H9 (cell line): ENCODE measurements at regions not wholly inside any gene's neighbourhood (a gene's known extent, or its start where the extent isn't known, plus 50 kb on each side); places are given as distances from the start of the nearest gene placed in this dataset.

Experiments
- DNase-seq: peaks from one replicate; pipeline ENCODE4 v3.0.0-alpha.2; 2017
- H2AFZ ChIP-seq: one replicate; pipeline ENCODE4 v1.6.1; 2013; ENCODE audit warnings: mild to moderate bottlenecking, low read length, control low read depth, moderate library complexity
- H2AK5ac ChIP-seq: 2 replicates; pipeline ENCODE4 v1.6.1; 2013; ENCODE audit warnings: low read length, control low read depth, mixed read lengths; ENCODE audit not compliant: insufficient read length
- H2BK120ac ChIP-seq: one replicate; pipeline ENCODE4 v1.6.1; 2013; ENCODE audit warnings: low read depth, mild to moderate bottlenecking, low read length, control low read depth, inconsistent platforms; ENCODE audit not compliant: poor library complexity, severe bottlenecking
- H2BK12ac ChIP-seq: 2 replicates; pipeline ENCODE4 v1.6.1; 2013; ENCODE audit warnings: low read length, control low read depth, mixed read lengths, low read depth; ENCODE audit not compliant: insufficient read length
- H2BK15ac ChIP-seq: 2 replicates; pipeline ENCODE4 v1.6.1; 2013; ENCODE audit warnings: low read depth, low read length, control low read depth
- H2BK20ac ChIP-seq: one replicate; pipeline ENCODE4 v1.6.1; 2013; ENCODE audit warnings: low read depth, mild to moderate bottlenecking, low read length, control low read depth, inconsistent platforms; ENCODE audit not compliant: poor library complexity, severe bottlenecking
- H2BK5ac ChIP-seq: 2 replicates; pipeline ENCODE4 v1.6.1; 2013; ENCODE audit warnings: low read length, control low read depth, mixed read lengths; ENCODE audit not compliant: insufficient read length
- H3K14ac ChIP-seq: 2 replicates; pipeline ENCODE4 v1.6.1; 2013; ENCODE audit warnings: low read length, control low read depth; ENCODE audit not compliant: insufficient read depth
- H3K18ac ChIP-seq: 2 replicates; pipeline ENCODE4 v1.6.1; 2013; ENCODE audit warnings: low read depth, mild to moderate bottlenecking, mixed read lengths, low read length, control low read depth; ENCODE audit not compliant: insufficient read length
- H3K23ac ChIP-seq: 2 replicates; pipeline ENCODE4 v1.6.1; 2013; ENCODE audit warnings: low read length, control low read depth, mixed read lengths, low read depth; ENCODE audit not compliant: insufficient read length
- H3K23me2 ChIP-seq: 2 replicates; pipeline ENCODE4 v1.6.1; 2013; ENCODE audit warnings: low read depth, mild to moderate bottlenecking, mixed read lengths, low read length, control low read depth; ENCODE audit not compliant: insufficient read length, poor library complexity, severe bottlenecking
- H3K27ac ChIP-seq: 2 replicates; pipeline ENCODE4 v1.5.1; 2013; ENCODE audit warnings: low read length, control low read depth, mixed read lengths, low read depth; ENCODE audit not compliant: insufficient read length
- H3K27me3 ChIP-seq: 2 replicates; pipeline ENCODE4 v1.6.1; 2013; ENCODE audit warnings: low read length, control low read depth, inconsistent platforms; ENCODE audit not compliant: insufficient read depth
- H3K4ac ChIP-seq: 2 replicates; pipeline ENCODE4 v1.6.1; 2013; ENCODE audit warnings: low read depth, mild to moderate bottlenecking, control low read depth, inconsistent platforms, low read length, moderate library complexity
- H3K4me1 ChIP-seq: 2 replicates; pipeline ENCODE4 v1.6.1; 2013; ENCODE audit warnings: low read length, control low read depth, inconsistent platforms; ENCODE audit not compliant: insufficient read depth
- H3K4me2 ChIP-seq: 2 replicates; pipeline ENCODE4 v1.6.1; 2013; ENCODE audit warnings: low read length, control low read depth, mixed read lengths; ENCODE audit not compliant: insufficient read length, insufficient read depth
- H3K56ac ChIP-seq: 2 replicates; pipeline ENCODE4 v1.6.1; 2013; ENCODE audit warnings: low read depth, mild to moderate bottlenecking, mixed read lengths, low read length, control low read depth; ENCODE audit not compliant: insufficient read length
- H3K79me1 ChIP-seq: 2 replicates; pipeline ENCODE4 v1.6.1; 2013; ENCODE audit warnings: low read depth, mild to moderate bottlenecking, moderate library complexity, low read length, control low read depth, inconsistent platforms; ENCODE audit not compliant: insufficient read depth, poor library complexity, severe bottlenecking
- H3K79me2 ChIP-seq: 2 replicates; pipeline ENCODE4 v1.6.1; 2013; ENCODE audit warnings: low read length, control low read depth, inconsistent platforms; ENCODE audit not compliant: insufficient read depth
- H3K9ac ChIP-seq: 2 replicates; pipeline ENCODE4 v1.6.1; 2013; ENCODE audit warnings: low read length, control low read depth, mixed read lengths; ENCODE audit not compliant: insufficient read length; ENCODE audit errors: extremely low read depth
- H3K9me3 ChIP-seq: one replicate; pipeline ENCODE4 v1.6.1; 2013; ENCODE audit warnings: low read depth, low read length, inconsistent platforms; ENCODE audit not compliant: control insufficient read depth
- H3T11ph ChIP-seq: one replicate; pipeline ENCODE4 v1.6.1; 2013; ENCODE audit warnings: mild to moderate bottlenecking, low read length, control low read depth, inconsistent platforms
- H4K20me1 ChIP-seq: one replicate; pipeline ENCODE4 v1.6.1; 2013; ENCODE audit not compliant: control insufficient read depth, insufficient read length, insufficient read depth
- H4K5ac ChIP-seq: 2 replicates; pipeline ENCODE4 v1.6.1; 2013; ENCODE audit warnings: low read depth, mild to moderate bottlenecking, mixed read lengths, low read length, control low read depth; ENCODE audit not compliant: insufficient read length
- H4K8ac ChIP-seq: replicated peaks from 2 replicates; pipeline ENCODE4 v1.6.1; 2013; ENCODE audit warnings: low read length, control low read depth, mixed read lengths, low read depth; ENCODE audit not compliant: insufficient read length
- H4K91ac ChIP-seq: 2 replicates; pipeline ENCODE4 v1.6.1; 2013; ENCODE audit warnings: low read depth, mild to moderate bottlenecking, moderate library complexity, mixed read lengths, low read length, control low read depth; ENCODE audit not compliant: insufficient read length
- H3K27ac Mint-ChIP-seq, 3 experiments: 2 replicates in 2 of 3; 3 replicates in 1 of 3; pipeline ENCODE4 v1.8.0; 2020 to 2021; ENCODE audit warnings: mixed read lengths in 3 of 3, mild to moderate bottlenecking in 1 of 3, moderate library complexity in 1 of 3
- H3K27me3 Mint-ChIP-seq: 2 replicates; pipeline ENCODE4 v1.8.0; 2021; ENCODE audit warnings: low read depth, mild to moderate bottlenecking, moderate library complexity, mixed read lengths
- H3K36me3 Mint-ChIP-seq, 3 experiments: 2 replicates in 2 of 3; 3 replicates in 1 of 3; pipeline ENCODE4 v1.8.0; 2020 to 2021; ENCODE audit warnings: low read depth in 3 of 3, mixed read lengths in 3 of 3; ENCODE audit not compliant: insufficient read depth in 1 of 3
- H3K4me1 Mint-ChIP-seq, 2 experiments: 2 replicates each; pipeline ENCODE4 v1.8.0; 2020; ENCODE audit warnings: mixed read lengths in 2 of 2
- H3K4me3 Mint-ChIP-seq, 2 experiments: 2 replicates in 1 of 2; 3 replicates in 1 of 2; pipeline ENCODE4 v1.8.0; 2020 to 2021; ENCODE audit warnings: mild to moderate bottlenecking in 2 of 2, mixed read lengths in 2 of 2, moderate library complexity in 1 of 2
- H3K9me3 Mint-ChIP-seq, 2 experiments: 2 replicates in 1 of 2; 3 replicates in 1 of 2; pipeline ENCODE4 v1.8.0; 2020; ENCODE audit warnings: mild to moderate bottlenecking in 2 of 2, mixed read lengths in 2 of 2, moderate library complexity in 1 of 2
- WGBS: extraction: QIAGEN DNeasy Blood & Tissue Kit; methylation state at CpG from one replicate; pipeline ENCODE4 v1.1.7; 2013; ENCODE audit warnings: missing lambda C conversion rate, low lambda C conversion rate, mixed read lengths; ENCODE audit not compliant: insufficient read length; ENCODE audit errors: extremely low coverage; 5-methylcytosine and 5-hydroxymethylcytosine counted together
- TF ChIP-seq, protein P1 (sequence below): fragments of 200-600 bp; sonication (generic); conservative IDR thresholded peaks from 3 replicates; pipeline ENCODE4 v1.8.0; 2021; ENCODE audit warnings: antibody characterized with exemption, mild to moderate bottlenecking

DNA sequence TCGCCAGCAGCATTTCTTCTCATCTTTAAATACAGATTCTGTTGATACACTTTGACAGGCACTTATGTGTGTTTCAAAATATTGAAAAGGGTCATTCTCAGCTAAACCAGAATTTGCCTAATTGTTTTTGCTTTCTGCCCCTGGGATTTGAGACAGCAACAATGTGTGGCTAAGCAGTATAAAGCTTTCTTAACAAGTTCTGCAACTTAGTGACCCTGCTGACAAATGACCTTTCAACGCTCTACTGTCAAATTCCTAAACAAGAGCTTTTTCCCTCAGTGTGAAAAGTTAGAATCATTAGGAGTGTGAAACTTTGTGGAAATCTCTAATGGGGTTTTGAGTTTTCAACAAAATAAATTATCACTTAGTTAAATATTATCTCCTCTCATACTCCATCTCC, 414.6 kb downstream of the RFPL4B start:
- no peak overlapping the region for H3T11ph ChIP-seq
- no peaks in the 10 kb centered on the region for H3K27me3 Mint-ChIP-seq
- no peak overlapping the region for H3K27ac Mint-ChIP-seq
- H3K4me3 Mint-ChIP-seq, result no peak overlapping the region
- no peak overlapping the region for H2BK15ac ChIP-seq
- H2BK12ac ChIP-seq, result no peak overlapping the region
- H3K27ac ChIP-seq, result no peak overlapping the region
- H3K4me1 Mint-ChIP-seq, result peaks cover 3% of the 10 kb centered on the region in 2 experiments; a peak in 1 of 4 replicates
- H3K18ac ChIP-seq, result no peak overlapping the region
- no peaks in the 10 kb centered on the region for H3K9me3 ChIP-seq
- no peaks in the 10 kb centered on the region for H3K79me2 ChIP-seq
- H3K14ac ChIP-seq, result no peak overlapping the region
- no peaks in the 10 kb centered on the region for H3K79me1 ChIP-seq
- no peak overlapping the region for H3K56ac ChIP-seq
- H2BK20ac ChIP-seq, result no peak overlapping the region
- no peaks in the 10 kb centered on the region for H3K23me2 ChIP-seq
- no CpG with 5 or more reads among the region's 2 CpGs for WGBS
- H4K8ac ChIP-seq, result no peak overlapping the region
- H2AK5ac ChIP-seq, result no peak overlapping the region
- H2BK5ac ChIP-seq, result no peak overlapping the region
- no peak overlapping the region for H4K91ac ChIP-seq
- H2AFZ ChIP-seq, result no peak overlapping the region
- H3K9ac ChIP-seq, result no peak overlapping the region
- H4K20me1 ChIP-seq, result no peaks in the 10 kb centered on the region
- no peak overlapping the region for H4K5ac ChIP-seq
- DNase-seq, result no peak
- H3K4me1 ChIP-seq, result no peaks in the 10 kb centered on the region
- H3K9me3 Mint-ChIP-seq, result peaks cover 4 to 7% of the 10 kb centered on the region in 2 experiments; a peak in 4 of 5 replicates
- no peak overlapping the region for H3K23ac ChIP-seq
- H3K27me3 ChIP-seq, result no peaks in the 10 kb centered on the region
- H2BK120ac ChIP-seq, result no peak overlapping the region
- H3K4me2 ChIP-seq, result no peak overlapping the region
- TF ChIP-seq, protein P1, sequence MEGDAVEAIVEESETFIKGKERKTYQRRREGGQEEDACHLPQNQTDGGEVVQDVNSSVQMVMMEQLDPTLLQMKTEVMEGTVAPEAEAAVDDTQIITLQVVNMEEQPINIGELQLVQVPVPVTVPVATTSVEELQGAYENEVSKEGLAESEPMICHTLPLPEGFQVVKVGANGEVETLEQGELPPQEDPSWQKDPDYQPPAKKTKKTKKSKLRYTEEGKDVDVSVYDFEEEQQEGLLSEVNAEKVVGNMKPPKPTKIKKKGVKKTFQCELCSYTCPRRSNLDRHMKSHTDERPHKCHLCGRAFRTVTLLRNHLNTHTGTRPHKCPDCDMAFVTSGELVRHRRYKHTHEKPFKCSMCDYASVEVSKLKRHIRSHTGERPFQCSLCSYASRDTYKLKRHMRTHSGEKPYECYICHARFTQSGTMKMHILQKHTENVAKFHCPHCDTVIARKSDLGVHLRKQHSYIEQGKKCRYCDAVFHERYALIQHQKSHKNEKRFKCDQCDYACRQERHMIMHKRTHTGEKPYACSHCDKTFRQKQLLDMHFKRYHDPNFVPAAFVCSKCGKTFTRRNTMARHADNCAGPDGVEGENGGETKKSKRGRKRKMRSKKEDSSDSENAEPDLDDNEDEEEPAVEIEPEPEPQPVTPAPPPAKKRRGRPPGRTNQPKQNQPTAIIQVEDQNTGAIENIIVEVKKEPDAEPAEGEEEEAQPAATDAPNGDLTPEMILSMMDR, result no peak
- H3K36me3 Mint-ChIP-seq, result peaks cover under 1 to 4% (median under 1%) of the 10 kb centered on the region in 3 experiments; a peak in 5 of 7 replicates
- H3K4ac ChIP-seq, result no peak overlapping the region
